ENCODE measurements at regions not wholly inside any gene's neighbourhood (a gene's known extent, or its start where the extent isn't known, plus 50 kb on each side); places are given as distances from the start of the nearest gene placed in this dataset.

GRCh38 chr2:150610670-150611279, 123.3 kb upstream of the RND3 start:
- TF ChIP-seq CTCF (IDR thresholded peaks at IDR 0.05) = peak; percentile 39; the same call in 1 of the 2 replicates
- TF ChIP-seq GABPB1 (CRISPR knock-in tag; IDR thresholded peaks at IDR 0.05) = no peak
- no peak for TF ChIP-seq ZNF232 (CRISPR knock-in tag; IDR thresholded peaks at IDR 0.05)
- TF ChIP-seq, protein P1, sequence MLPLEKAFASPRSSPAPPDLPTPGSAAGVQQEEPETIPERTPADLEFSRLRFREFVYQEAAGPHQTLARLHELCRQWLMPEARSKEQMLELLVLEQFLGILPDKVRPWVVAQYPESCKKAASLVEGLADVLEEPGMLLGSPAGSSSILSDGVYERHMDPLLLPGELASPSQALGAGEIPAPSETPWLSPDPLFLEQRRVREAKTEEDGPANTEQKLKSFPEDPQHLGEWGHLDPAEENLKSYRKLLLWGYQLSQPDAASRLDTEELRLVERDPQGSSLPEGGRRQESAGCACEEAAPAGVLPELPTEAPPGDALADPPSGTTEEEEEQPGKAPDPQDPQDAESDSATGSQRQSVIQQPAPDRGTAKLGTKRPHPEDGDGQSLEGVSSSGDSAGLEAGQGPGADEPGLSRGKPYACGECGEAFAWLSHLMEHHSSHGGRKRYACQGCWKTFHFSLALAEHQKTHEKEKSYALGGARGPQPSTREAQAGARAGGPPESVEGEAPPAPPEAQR (CRISPR knock-in tag; IDR thresholded peaks at IDR 0.05) = no peak
- TF ChIP-seq TP53 (CRISPR knock-in tag; IDR thresholded peaks at IDR 0.05) = no peak
- TF ChIP-seq, protein P2, sequence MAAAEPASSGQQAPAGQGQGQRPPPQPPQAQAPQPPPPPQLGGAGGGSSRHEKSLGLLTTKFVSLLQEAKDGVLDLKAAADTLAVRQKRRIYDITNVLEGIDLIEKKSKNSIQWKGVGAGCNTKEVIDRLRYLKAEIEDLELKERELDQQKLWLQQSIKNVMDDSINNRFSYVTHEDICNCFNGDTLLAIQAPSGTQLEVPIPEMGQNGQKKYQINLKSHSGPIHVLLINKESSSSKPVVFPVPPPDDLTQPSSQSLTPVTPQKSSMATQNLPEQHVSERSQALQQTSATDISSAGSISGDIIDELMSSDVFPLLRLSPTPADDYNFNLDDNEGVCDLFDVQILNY (CRISPR knock-in tag; IDR thresholded peaks at IDR 0.05) = no peak
- TF ChIP-seq FOXP1 (CRISPR knock-in tag; IDR thresholded peaks at IDR 0.05; ENCODE audit: borderline replicate concordance) = no peak
- TF ChIP-seq ZNF263 (CRISPR knock-in tag; IDR thresholded peaks at IDR 0.05; ENCODE audit: low read depth) = no peak
- TF ChIP-seq NR3C1 (CRISPR knock-in tag; conservative IDR thresholded peaks at IDR 0.05; ENCODE audit: low read depth) = no peak
- TF ChIP-seq RELA (CRISPR knock-in tag; IDR thresholded peaks at IDR 0.05; ENCODE audit: borderline replicate concordance) = no peak
- TF ChIP-seq ZNF671 (CRISPR knock-in tag; IDR thresholded peaks at IDR 0.05) = no peak

Data from WTC11 (cell line).